ENCODE measurements at regions not wholly inside any gene's neighbourhood (a gene's known extent, or its start where the extent isn't known, plus 50 kb on each side); places are given as distances from the start of the nearest gene placed in this dataset.

- H3K4me3 Mint-ChIP-seq = no peak overlapping the region
- ChIA-PET POLR2A (no interaction called here), CTCF (no interaction called here)
- no peak for ATAC-seq
- TF ChIP-seq E2F4 (CRISPR knock-in tag; IDR thresholded peaks at IDR 0.05; ENCODE audit: borderline replicate concordance, low read depth) (no peak), RORB (CRISPR knock-in tag; IDR thresholded peaks at IDR 0.05) (no peak), ATF6 (CRISPR knock-in tag; IDR thresholded peaks at IDR 0.05) (no peak), ZNF219 (CRISPR knock-in tag; IDR thresholded peaks at IDR 0.05; ENCODE audit: borderline replicate concordance) (no peak), OVOL2 (CRISPR knock-in tag; IDR thresholded peaks at IDR 0.05; ENCODE audit: borderline replicate concordance) (no peak), CBFB (CRISPR knock-in tag; IDR thresholded peaks at IDR 0.05; ENCODE audit: low read depth) (no peak), STAT6 (CRISPR knock-in tag; conservative IDR thresholded peaks at IDR 0.05; ENCODE audit: low read depth) (no peak), TEAD1 (CRISPR knock-in tag; IDR thresholded peaks at IDR 0.05) (no peak), E2F5 (CRISPR knock-in tag; IDR thresholded peaks at IDR 0.05) (no peak), NFYB (CRISPR knock-in tag; conservative IDR thresholded peaks at IDR 0.05; ENCODE audit: low read depth) (no peak), NFATC4 (CRISPR knock-in tag; IDR thresholded peaks at IDR 0.05) (no peak), ETV6 (CRISPR knock-in tag; IDR thresholded peaks at IDR 0.05) (no peak), ATF2 (CRISPR knock-in tag; IDR thresholded peaks at IDR 0.05; ENCODE audit: borderline replicate concordance, low read depth) (no peak), USF2 (CRISPR knock-in tag; IDR thresholded peaks at IDR 0.05) (no peak), ZNF138 (CRISPR knock-in tag; conservative IDR thresholded peaks at IDR 0.05) (no peak), HMGA2 (CRISPR knock-in tag; IDR thresholded peaks at IDR 0.05) (no peak), FOXK1 (CRISPR knock-in tag; IDR thresholded peaks at IDR 0.05) (no peak), ZNF512 (CRISPR knock-in tag; IDR thresholded peaks at IDR 0.05; ENCODE audit: borderline replicate concordance) (no peak)
- DNase-seq (ENCODE audit: low spot score) = no peak
- no peaks in the 10 kb centered on the region for H3K4me1 Mint-ChIP-seq
- no peaks in the 10 kb centered on the region for H3K36me3 Mint-ChIP-seq
- peaks cover 4% of the 10 kb centered on the region; the same call in 1 of the 2 replicates for H3K9me3 Mint-ChIP-seq
- no peak overlapping the region for H3K27ac Mint-ChIP-seq
- no peaks in the 10 kb centered on the region for H3K27me3 Mint-ChIP-seq (ENCODE audit: low read depth)
These were observed 166.6 kb downstream of the SATB1 start for GRCh38 chr3:18258492-18258891.

Measured in WTC11 (cell line).